NCI-H128 (cell line): ENCODE measurements at regions not wholly inside any gene's neighbourhood (a gene's known extent, or its start where the extent isn't known, plus 50 kb on each side); places are given as distances from the start of the nearest gene placed in this dataset.
"Not testable (repeated sequence)": the region's sequence is repeated elsewhere in the genome, so short reads cannot be mapped to it uniquely, and the experiment has no call there.

Experiments used
- DNase-seq: peaks from one replicate; lab custom pipeline; 2025; ENCODE audit not compliant: unreplicated experiment; lab: John Stamatoyannopoulos, UW

- no peak for DNase-seq
Measured at GRCh38 chr7:120131096-120131839, 141.7 kb upstream of the KCND2 start.

GRCh38 chr7:120138497-120138896, 134.5 kb upstream of the KCND2 start:
- no peak for DNase-seq

- no peak for DNase-seq
Measured at GRCh38 chr7:120156476-120156875, 116.5 kb upstream of the KCND2 start.

GRCh38 chr7:120160166-120160565, 112.8 kb upstream of the KCND2 start:
- DNase-seq = no peak

GRCh38 chr7:120163449-120163848, 109.5 kb upstream of the KCND2 start:
- DNase-seq = no peak

GRCh38 chr7:120165227-120165626, 107.7 kb upstream of the KCND2 start:
- no peak for DNase-seq

- DNase-seq = no peak
Measured at GRCh38 chr7:120168066-120168465, 104.9 kb upstream of the KCND2 start.

GRCh38 chr7:120169996-120170783, 102.8 kb upstream of the KCND2 start:
- no peak for DNase-seq

- DNase-seq = no peak
Measured at GRCh38 chr7:120170834-120171233, 102.1 kb upstream of the KCND2 start.

- no peak for DNase-seq
Measured at GRCh38 chr7:120171406-120171805, 101.6 kb upstream of the KCND2 start.

- no peak for DNase-seq
Measured at GRCh38 chr7:120180221-120180620, 92.8 kb upstream of the KCND2 start.

- no peak for DNase-seq
Measured at GRCh38 chr7:120181499-120181898, 91.5 kb upstream of the KCND2 start.

GRCh38 chr7:120184866-120185265, 88.1 kb upstream of the KCND2 start:
- DNase-seq = no peak

GRCh38 chr7:120185940-120186682, 86.9 kb upstream of the KCND2 start:
- DNase-seq = no peak

- DNase-seq = no peak
Measured at GRCh38 chr7:120186688-120187087, 86.3 kb upstream of the KCND2 start.

- no peak for DNase-seq
Measured at GRCh38 chr7:120189623-120190022, 83.4 kb upstream of the KCND2 start.

- DNase-seq = no peak
Measured at GRCh38 chr7:120190109-120190508, 82.9 kb upstream of the KCND2 start.

- DNase-seq = no peak
Measured at GRCh38 chr7:120190566-120190965, 82.4 kb upstream of the KCND2 start.

- DNase-seq = not testable (repeated sequence)
Measured at GRCh38 chr7:120191423-120191822, 81.6 kb upstream of the KCND2 start.

GRCh38 chr7:120201290-120201689, 71.7 kb upstream of the KCND2 start:
- no peak for DNase-seq

- DNase-seq = no peak
Measured at GRCh38 chr7:120205101-120205500, 67.9 kb upstream of the KCND2 start.

- DNase-seq = no peak
Measured at GRCh38 chr7:120207037-120207436, 65.9 kb upstream of the KCND2 start.
